ENCODE measurements at regions not wholly inside any gene's neighbourhood (a gene's known extent, or its start where the extent isn't known, plus 50 kb on each side); places are given as distances from the start of the nearest gene placed in this dataset.

DNA sequence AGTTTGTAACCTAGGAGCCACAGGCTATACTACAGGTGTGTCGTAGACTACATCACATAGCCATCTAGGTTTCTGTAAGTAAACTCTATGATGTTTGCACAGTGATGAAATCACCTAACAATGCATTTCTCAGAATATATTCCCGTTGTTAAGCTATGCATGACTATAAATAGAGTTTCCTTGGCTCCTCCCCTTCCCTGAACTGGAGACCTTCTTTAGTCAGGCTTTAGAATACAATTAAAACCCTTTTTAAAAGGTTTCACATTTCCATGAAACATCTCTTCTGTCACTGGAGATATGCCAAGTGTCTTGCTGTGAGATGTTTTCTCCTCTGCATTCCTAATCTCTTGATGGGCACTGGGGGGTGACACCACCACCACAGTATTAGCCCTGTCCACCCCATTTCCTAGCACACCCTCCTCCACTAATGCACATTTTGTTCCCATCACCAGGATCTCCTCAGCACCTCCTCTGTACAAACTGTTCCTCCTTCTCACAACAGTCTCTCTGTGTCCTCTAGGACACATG lies 334.6 kb upstream of the CPEB2 start:
- Histone ChIP-seq H4K20me1 (ENCODE audit: insufficient read depth, low read length) (no peaks in the 10 kb centered on the region), H3K4me1 (ENCODE audit: insufficient read depth, low read length) (peaks cover 3% of the 10 kb centered on the region), H3K4me3 (ENCODE audit: insufficient read depth, low read length) (no peak overlapping the region), H3K36me3 (ENCODE audit: insufficient read depth, low read length) (no peaks in the 10 kb centered on the region), H3K9me3 (ENCODE audit: low read depth, low read length) (peaks cover 2% of the 10 kb centered on the region), H3K27ac (ENCODE audit: low read depth, low read length) (no peak overlapping the region), H3K4me2 (ENCODE audit: insufficient read depth, low read length) (peak overlapping the region; percentile 9), H3K79me2 (ENCODE audit: insufficient read depth, low read length) (no peaks in the 10 kb centered on the region), H3K27me3 (ENCODE audit: insufficient read depth, low read length) (no peaks in the 10 kb centered on the region), H2AFZ (ENCODE audit: low read length) (peak overlapping the region; percentile 14)
- DNase-seq (ENCODE audit: insufficient read length, low spot score, missing footprints): no peak
- TF ChIP-seq, protein P1, sequence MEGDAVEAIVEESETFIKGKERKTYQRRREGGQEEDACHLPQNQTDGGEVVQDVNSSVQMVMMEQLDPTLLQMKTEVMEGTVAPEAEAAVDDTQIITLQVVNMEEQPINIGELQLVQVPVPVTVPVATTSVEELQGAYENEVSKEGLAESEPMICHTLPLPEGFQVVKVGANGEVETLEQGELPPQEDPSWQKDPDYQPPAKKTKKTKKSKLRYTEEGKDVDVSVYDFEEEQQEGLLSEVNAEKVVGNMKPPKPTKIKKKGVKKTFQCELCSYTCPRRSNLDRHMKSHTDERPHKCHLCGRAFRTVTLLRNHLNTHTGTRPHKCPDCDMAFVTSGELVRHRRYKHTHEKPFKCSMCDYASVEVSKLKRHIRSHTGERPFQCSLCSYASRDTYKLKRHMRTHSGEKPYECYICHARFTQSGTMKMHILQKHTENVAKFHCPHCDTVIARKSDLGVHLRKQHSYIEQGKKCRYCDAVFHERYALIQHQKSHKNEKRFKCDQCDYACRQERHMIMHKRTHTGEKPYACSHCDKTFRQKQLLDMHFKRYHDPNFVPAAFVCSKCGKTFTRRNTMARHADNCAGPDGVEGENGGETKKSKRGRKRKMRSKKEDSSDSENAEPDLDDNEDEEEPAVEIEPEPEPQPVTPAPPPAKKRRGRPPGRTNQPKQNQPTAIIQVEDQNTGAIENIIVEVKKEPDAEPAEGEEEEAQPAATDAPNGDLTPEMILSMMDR (IDR thresholded peaks at IDR 0.05; ENCODE audit: extremely low read depth, low read depth, low read length): no peak

DNA sequence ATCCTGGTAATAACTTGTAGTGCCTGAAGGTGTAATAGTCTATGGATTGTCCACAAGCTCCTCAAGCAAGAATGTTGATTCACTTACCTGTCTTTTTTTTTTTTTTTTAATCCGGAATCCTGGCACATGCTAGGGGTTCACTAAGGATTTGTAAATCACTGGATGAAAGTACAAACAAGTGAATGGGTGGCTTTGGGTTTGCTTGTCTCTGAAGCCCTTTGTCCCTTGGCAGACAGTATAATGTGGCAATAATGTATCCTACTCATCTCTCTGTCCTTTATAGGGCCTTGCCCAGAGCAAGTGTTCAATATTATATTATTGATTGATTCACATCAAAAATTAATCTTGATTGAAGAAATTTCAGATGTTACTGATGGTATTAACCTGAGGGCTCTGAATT lies 334.0 kb upstream of the CPEB2 start:
- no peak for DNase-seq (ENCODE audit: insufficient read length, low spot score, missing footprints)
- H3K27ac ChIP-seq (ENCODE audit: low read depth, low read length): no peak overlapping the region
- peaks cover 2% of the 10 kb centered on the region for H3K9me3 ChIP-seq (ENCODE audit: low read depth, low read length)
- TF ChIP-seq, protein P1 (IDR thresholded peaks at IDR 0.05; ENCODE audit: extremely low read depth, low read depth, low read length): no peak
- H3K4me2 ChIP-seq (ENCODE audit: insufficient read depth, low read length): no peak overlapping the region
- H3K4me1 ChIP-seq (ENCODE audit: insufficient read depth, low read length): peaks cover 3% of the 10 kb centered on the region
- no peaks in the 10 kb centered on the region for H4K20me1 ChIP-seq (ENCODE audit: insufficient read depth, low read length)
- H3K4me3 ChIP-seq (ENCODE audit: insufficient read depth, low read length): no peak overlapping the region
- no peak overlapping the region for H2AFZ ChIP-seq (ENCODE audit: low read length)
- no peaks in the 10 kb centered on the region for H3K79me2 ChIP-seq (ENCODE audit: insufficient read depth, low read length)
- no peaks in the 10 kb centered on the region for H3K36me3 ChIP-seq (ENCODE audit: insufficient read depth, low read length)
- H3K27me3 ChIP-seq (ENCODE audit: insufficient read depth, low read length): no peaks in the 10 kb centered on the region

DNA sequence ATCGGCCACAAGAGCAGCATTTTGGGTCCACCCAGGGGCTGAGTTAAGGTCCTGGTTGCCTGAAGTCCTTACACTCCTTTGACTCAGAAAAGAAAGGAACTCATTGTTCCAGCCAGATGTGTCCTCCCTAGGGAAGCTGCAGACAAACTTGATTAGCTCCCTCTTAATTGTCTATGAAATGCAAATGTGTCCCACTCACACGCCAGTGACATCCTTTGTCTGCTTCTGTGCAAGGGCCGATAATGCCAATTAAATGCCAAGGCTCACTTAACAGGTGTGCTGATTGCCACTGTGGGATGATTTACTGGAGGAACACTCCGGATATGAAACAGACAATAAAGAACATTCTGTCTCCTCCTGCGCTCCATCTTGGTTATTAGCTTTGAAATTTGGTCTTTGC lies 332.9 kb upstream of the CPEB2 start:
- TF ChIP-seq, protein P1 (IDR thresholded peaks at IDR 0.05; ENCODE audit: extremely low read depth, low read depth, low read length): no peak
- no peak overlapping the region for H3K27ac ChIP-seq (ENCODE audit: low read depth, low read length)
- H3K4me2 ChIP-seq (ENCODE audit: insufficient read depth, low read length): no peak overlapping the region
- H3K9me3 ChIP-seq (ENCODE audit: low read depth, low read length): peaks cover 2% of the 10 kb centered on the region
- no peaks in the 10 kb centered on the region for H4K20me1 ChIP-seq (ENCODE audit: insufficient read depth, low read length)
- no peak overlapping the region for H3K4me3 ChIP-seq (ENCODE audit: insufficient read depth, low read length)
- H3K79me2 ChIP-seq (ENCODE audit: insufficient read depth, low read length): no peaks in the 10 kb centered on the region
- H3K27me3 ChIP-seq (ENCODE audit: insufficient read depth, low read length): no peaks in the 10 kb centered on the region
- H2AFZ ChIP-seq (ENCODE audit: low read length): no peak overlapping the region
- no peaks in the 10 kb centered on the region for H3K36me3 ChIP-seq (ENCODE audit: insufficient read depth, low read length)
- no peak for DNase-seq (ENCODE audit: insufficient read length, low spot score, missing footprints)
- peaks cover 3% of the 10 kb centered on the region for H3K4me1 ChIP-seq (ENCODE audit: insufficient read depth, low read length)

DNA sequence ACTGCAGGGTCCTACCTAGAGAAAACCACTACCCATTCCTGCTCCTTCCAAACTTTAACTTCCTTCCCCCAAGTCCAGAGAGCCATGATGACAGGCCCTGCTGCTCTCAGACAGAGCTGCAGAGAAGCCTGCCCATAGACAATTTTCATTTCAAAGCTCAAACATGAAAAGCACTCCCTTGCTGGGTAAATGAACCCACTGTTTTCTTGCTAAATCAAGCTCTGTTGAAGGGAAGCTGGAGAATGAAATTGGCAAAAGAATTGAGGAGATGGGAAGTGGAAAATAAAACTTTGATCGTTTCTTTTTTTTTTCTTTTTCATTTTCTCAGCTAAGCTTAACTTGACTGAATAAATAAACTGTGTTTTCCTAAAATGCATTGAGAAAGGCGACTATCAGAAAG lies 331.1 kb upstream of the CPEB2 start:
- TF ChIP-seq, protein P1 (IDR thresholded peaks at IDR 0.05; ENCODE audit: extremely low read depth, low read depth, low read length): no peak
- DNase-seq (ENCODE audit: insufficient read length, low spot score, missing footprints): no peak
- Histone ChIP-seq H3K27me3 (ENCODE audit: insufficient read depth, low read length) (peaks cover 3% of the 10 kb centered on the region), H3K4me1 (ENCODE audit: insufficient read depth, low read length) (peaks cover 3% of the 10 kb centered on the region), H3K36me3 (ENCODE audit: insufficient read depth, low read length) (no peaks in the 10 kb centered on the region), H4K20me1 (ENCODE audit: insufficient read depth, low read length) (no peaks in the 10 kb centered on the region), H3K9me3 (ENCODE audit: low read depth, low read length) (peaks cover 2% of the 10 kb centered on the region), H3K4me3 (ENCODE audit: insufficient read depth, low read length) (no peak overlapping the region), H3K79me2 (ENCODE audit: insufficient read depth, low read length) (no peaks in the 10 kb centered on the region), H2AFZ (ENCODE audit: low read length) (no peak overlapping the region), H3K4me2 (ENCODE audit: insufficient read depth, low read length) (no peak overlapping the region), H3K27ac (ENCODE audit: low read depth, low read length) (no peak overlapping the region)
